ENCODE measurements at regions not wholly inside any gene's neighbourhood (a gene's known extent, or its start where the extent isn't known, plus 50 kb on each side); places are given as distances from the start of the nearest gene placed in this dataset.

DNA sequence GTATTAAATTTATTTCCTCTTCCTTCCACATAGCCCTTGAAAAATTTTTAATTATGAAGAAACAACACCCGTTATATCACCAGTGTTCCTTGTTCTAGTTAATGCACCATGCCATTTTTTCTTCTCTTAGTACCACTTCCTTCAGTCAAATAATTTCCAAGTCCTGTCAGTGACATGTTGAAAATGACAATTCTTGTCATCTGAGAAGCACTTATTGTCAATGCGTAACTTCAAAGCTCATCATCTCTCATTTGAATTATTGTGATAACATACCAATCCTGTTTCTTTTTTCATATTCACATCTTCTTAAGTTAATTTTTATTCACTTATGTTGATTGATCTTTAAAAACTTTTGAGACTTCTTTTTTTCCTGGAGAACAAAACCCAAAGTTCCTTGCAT, 320.4 kb downstream of the ASXL3 start:
- TF ChIP-seq, protein P1, sequence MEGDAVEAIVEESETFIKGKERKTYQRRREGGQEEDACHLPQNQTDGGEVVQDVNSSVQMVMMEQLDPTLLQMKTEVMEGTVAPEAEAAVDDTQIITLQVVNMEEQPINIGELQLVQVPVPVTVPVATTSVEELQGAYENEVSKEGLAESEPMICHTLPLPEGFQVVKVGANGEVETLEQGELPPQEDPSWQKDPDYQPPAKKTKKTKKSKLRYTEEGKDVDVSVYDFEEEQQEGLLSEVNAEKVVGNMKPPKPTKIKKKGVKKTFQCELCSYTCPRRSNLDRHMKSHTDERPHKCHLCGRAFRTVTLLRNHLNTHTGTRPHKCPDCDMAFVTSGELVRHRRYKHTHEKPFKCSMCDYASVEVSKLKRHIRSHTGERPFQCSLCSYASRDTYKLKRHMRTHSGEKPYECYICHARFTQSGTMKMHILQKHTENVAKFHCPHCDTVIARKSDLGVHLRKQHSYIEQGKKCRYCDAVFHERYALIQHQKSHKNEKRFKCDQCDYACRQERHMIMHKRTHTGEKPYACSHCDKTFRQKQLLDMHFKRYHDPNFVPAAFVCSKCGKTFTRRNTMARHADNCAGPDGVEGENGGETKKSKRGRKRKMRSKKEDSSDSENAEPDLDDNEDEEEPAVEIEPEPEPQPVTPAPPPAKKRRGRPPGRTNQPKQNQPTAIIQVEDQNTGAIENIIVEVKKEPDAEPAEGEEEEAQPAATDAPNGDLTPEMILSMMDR (IDR thresholded peaks at IDR 0.05; ENCODE audit: insufficient read depth, low read depth, low read length): no peak

DNA sequence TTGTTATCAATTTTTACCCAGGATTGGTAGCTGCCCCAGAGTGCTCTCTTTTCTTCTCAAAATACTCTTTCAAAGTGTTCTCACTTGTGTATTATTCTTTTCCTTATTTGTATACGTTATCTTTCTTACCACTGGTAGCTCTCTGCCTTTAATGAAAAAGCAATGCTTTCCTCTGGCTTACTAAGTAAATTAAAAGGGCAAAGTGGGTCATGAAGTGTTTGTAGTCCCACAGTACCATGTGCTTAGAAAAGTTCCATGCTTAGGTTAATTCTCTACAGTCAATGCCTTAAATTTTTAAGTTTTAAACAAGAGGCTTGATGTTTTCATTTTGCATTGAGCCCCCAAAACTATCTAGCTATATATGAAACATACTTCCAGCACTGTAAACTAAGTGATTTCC, 300.2 kb downstream of the ASXL3 start:
- H3K27me3 ChIP-seq (ENCODE audit: control insufficient read depth, insufficient read depth, low read length): no peaks in the 10 kb centered on the region
- H3K36me3 ChIP-seq (ENCODE audit: control insufficient read depth, insufficient read depth, low read length): no peaks in the 10 kb centered on the region
- POLR2A ChIA-PET: no interaction called here
- TF ChIP-seq, protein P1 (IDR thresholded peaks at IDR 0.05; ENCODE audit: insufficient read depth, low read depth, low read length): no peak
- H3K4me3 ChIP-seq (ENCODE audit: low read depth, low read length): no peak overlapping the region
- CTCF ChIA-PET: no interaction called here
- DNase-seq (ENCODE audit: low read depth): no peak

More for the DNA sequence above, 320.4 kb downstream of the ASXL3 start:
- ChIA-PET CTCF (no interaction called here), POLR2A (no interaction called here)
- DNase-seq (ENCODE audit: low read depth): no peak
- H3K36me3 ChIP-seq (ENCODE audit: control insufficient read depth, insufficient read depth, low read length): no peaks in the 10 kb centered on the region
- no peak overlapping the region for H3K4me3 ChIP-seq (ENCODE audit: low read depth, low read length)
- H3K27me3 ChIP-seq (ENCODE audit: control insufficient read depth, insufficient read depth, low read length): no peaks in the 10 kb centered on the region

DNA sequence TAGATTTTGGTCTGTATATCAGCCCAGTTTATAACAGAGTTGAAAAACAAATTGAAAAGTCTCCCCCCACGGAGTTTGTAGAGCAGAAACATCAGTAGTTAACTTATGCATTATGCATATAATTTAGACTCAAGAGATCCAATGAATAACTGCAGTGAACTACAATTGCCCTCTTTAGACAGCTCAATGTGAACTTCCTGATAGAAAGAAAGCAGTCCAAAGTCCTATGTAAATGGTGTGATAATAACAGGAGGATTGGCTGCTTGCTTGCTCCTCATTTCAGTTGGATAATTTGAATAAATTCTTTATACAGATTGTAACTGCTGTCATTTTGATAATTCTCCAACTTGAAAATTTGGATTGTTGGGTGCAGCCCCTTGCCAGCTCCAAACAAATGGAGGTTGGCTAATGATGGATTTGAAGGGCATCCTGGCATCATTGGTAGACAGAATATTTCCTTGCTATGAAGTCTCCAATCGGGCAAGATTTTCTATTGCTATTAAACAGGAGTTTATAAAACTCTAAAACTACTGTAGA, 297.1 kb downstream of the ASXL3 start:
- DNase-seq (ENCODE audit: low read depth): no peak
- ChIA-PET POLR2A (no interaction called here), CTCF (no interaction called here)
- Histone ChIP-seq H3K36me3 (ENCODE audit: control insufficient read depth, insufficient read depth, low read length) (no peaks in the 10 kb centered on the region), H3K4me3 (ENCODE audit: low read depth, low read length) (no peak overlapping the region), H3K27me3 (ENCODE audit: control insufficient read depth, insufficient read depth, low read length) (no peaks in the 10 kb centered on the region)
- TF ChIP-seq, protein P1 (IDR thresholded peaks at IDR 0.05; ENCODE audit: insufficient read depth, low read depth, low read length): no peak

DNA sequence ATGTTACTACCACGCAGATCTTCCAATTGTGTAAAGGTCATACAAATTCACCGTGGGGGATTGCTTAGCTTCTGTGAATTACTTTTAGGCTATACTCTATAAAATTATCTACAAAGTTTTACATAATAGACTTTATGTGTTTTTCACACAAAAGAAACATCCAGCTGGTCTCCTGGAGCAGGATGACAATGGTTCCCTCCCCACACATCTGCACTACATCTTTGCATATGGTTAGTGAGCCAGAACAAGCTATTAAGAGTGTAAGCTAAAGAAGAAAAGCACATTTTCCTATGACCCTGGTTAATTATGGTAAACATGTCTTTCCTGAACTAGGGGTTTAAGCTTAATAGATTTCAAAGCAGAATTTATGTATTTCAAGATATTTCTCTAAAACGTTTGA, 295.1 kb downstream of the ASXL3 start:
- no peaks in the 10 kb centered on the region for H3K27me3 ChIP-seq (ENCODE audit: control insufficient read depth, insufficient read depth, low read length)
- DNase-seq (ENCODE audit: low read depth): no peak
- TF ChIP-seq, protein P1 (IDR thresholded peaks at IDR 0.05; ENCODE audit: insufficient read depth, low read depth, low read length): no peak
- no peaks in the 10 kb centered on the region for H3K36me3 ChIP-seq (ENCODE audit: control insufficient read depth, insufficient read depth, low read length)
- POLR2A ChIA-PET: no interaction called here
- no peak overlapping the region for H3K4me3 ChIP-seq (ENCODE audit: low read depth, low read length)
- CTCF ChIA-PET: no interaction called here

DNA sequence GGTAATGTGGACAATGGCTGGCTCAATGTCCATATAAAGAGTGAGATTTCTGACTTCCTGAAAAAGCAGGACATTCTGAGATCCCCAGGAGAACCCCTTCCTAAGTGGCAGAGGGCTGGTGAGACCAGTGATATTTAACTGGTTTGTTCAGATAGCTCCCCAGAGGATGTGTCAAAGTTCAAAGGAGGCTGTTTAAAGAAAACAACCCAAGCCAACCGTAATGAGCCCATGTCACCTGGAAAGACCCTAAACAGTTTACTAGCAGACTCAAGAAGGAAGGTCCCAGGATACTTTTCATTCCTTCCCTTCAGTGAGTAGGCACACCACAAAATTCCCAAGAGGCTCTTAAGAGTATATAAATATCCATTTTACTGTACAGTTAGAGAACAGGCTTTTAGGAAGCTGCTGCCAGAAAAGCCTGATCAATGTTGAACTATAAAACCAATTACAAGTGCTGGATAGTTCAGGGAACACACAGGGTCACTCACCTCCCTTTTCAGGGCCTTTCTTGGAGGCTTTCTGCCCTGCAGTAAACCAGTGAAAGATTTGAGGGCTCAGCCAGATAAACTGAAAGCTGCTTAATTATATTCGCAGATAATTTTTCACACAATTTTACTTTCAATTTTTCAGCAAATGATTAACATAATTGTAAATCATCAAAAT, 293.5 kb downstream of the ASXL3 start:
- ChIA-PET POLR2A (no interaction called here), CTCF (no interaction called here)
- no peaks in the 10 kb centered on the region for H3K36me3 ChIP-seq (ENCODE audit: control insufficient read depth, insufficient read depth, low read length)
- no peak overlapping the region for H3K4me3 ChIP-seq (ENCODE audit: low read depth, low read length)
- no peaks in the 10 kb centered on the region for H3K27me3 ChIP-seq (ENCODE audit: control insufficient read depth, insufficient read depth, low read length)
- no peak for DNase-seq (ENCODE audit: low read depth)
- TF ChIP-seq, protein P1 (IDR thresholded peaks at IDR 0.05; ENCODE audit: insufficient read depth, low read depth, low read length): no peak
